HG02938 (cell line): ENCODE measurements at regions not wholly inside any gene's neighbourhood (a gene's known extent, or its start where the extent isn't known, plus 50 kb on each side); places are given as distances from the start of the nearest gene placed in this dataset.

ENCODE experiments used
- ATAC-seq: cut with Tn5 transposase; IDR thresholded peaks from one replicate; pipeline ENCODE4 v1.9.1; 2021; ENCODE audit warnings: mild to moderate bottlenecking, moderate library complexity; ENCODE audit not compliant: unreplicated experiment

- no peak for ATAC-seq
Measured at GRCh38 chr5:152337484-152337883, 67.6 kb downstream of the NMUR2 start.

- ATAC-seq, result no peak
Measured at GRCh38 chr5:152335461-152335860, 69.6 kb downstream of the NMUR2 start.

DNA sequence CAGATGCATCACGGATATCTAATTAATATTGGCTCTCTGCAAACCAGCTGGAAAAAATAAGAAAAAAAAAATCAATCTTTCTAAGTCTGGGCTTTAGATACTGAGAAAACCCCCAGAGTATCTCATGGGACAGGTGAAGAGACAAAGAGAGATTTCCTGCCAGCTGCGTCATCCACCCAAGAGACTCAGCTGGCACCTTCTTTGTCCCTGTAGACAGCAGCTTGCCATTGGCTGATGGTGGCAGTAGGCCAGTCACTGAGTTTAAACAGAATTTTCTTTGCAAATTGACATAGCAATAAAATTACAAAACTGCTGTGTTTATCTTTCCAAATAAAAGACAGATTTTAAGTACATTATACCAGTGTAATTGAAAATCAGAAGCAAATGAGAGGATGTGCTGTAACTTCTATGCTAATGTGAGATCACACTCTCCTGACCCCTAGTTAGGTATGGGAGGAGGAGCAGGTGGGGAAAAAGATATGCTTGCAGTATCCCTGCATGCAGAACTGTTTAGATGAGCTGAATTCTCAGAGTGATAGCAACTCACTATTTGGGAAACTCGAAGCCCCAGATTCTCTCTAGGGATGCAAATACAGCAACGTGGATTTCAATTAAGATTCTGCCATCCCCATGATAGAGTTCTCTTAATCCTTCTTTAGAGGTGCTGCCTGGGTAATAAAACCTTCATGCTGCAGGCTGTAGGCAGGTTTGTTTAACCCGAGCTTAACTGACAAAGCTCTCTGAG, 72.2 kb downstream of the NMUR2 start:
- ATAC-seq, result no peak

DNA sequence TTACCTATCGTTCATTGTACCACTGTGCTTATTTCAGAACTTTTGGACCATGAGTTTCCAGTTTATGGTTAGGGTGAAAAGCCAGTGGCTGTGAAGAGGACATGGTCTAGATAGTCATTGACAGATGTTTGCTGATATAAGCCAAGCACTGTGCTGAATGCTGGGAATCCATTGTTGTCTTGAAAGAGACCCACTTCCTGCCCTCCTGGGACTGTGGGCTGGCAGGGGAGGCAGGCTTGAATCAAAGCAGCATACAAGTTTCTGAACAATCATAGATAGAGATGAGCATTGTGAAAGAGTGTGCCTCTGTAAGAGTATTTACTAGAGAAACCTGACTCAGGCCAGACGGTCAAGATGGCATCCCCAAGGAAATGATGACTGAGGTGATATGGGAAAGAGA, 73.4 kb downstream of the NMUR2 start:
- ATAC-seq, result no peak

- no peak for ATAC-seq
Measured at GRCh38 chr5:152331006-152331405, 74.1 kb downstream of the NMUR2 start.

- no peak for ATAC-seq
Measured at GRCh38 chr5:152329761-152330283, 75.3 kb downstream of the NMUR2 start.

DNA sequence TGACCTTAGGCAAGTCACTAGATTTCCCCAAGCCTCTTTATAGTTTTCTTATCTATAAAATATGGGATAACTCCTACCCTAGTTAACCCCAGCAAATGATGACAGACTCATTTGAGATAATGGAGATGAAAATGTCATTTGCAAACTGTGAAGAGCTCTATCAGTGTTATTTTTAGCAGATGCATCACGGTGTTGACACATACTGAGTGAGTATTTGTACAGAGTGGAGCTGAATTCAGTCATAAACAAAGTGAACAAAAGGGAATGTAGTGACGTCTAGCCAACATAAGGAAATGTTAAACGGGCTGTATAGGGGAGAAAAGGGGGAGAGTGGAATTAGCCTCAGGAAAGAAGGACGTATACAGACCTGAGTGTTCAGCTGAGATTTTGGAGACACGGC, 75.9 kb downstream of the NMUR2 start:
- no peak for ATAC-seq

- ATAC-seq, result no peak
Measured at GRCh38 chr5:152315942-152316341, 89.1 kb downstream of the NMUR2 start.

DNA sequence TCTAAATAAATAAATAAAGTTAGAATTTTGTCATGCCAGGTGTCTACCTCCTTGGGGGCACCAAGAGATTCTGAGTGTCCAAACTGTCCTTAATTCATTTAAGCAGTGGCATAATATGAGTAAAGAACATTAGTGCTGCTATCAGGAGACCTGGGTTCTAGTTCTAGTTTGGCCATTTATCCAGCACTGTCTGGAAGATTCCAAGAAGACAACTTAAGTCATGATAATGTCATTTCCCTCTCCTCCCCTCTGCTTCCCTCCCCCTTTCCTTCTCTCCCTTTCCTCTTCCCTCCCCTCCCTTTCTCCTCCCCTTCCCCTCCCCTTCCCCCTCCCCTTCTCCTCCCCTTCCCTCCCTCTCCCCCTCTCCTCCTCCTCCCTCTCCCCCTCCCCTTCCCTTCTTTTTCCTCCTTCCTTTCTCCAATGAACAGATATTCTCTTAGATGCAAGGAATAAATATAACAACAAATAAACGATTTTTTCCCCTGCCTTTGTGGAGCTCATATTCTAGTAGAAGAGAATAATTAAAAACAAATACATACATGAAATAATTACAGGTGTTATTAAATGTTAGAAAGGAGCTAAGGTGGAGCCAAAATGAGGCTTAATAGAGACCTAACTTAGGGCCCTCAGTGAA, 90.8 kb downstream of the NMUR2 start:
- ATAC-seq, result no peak

DNA sequence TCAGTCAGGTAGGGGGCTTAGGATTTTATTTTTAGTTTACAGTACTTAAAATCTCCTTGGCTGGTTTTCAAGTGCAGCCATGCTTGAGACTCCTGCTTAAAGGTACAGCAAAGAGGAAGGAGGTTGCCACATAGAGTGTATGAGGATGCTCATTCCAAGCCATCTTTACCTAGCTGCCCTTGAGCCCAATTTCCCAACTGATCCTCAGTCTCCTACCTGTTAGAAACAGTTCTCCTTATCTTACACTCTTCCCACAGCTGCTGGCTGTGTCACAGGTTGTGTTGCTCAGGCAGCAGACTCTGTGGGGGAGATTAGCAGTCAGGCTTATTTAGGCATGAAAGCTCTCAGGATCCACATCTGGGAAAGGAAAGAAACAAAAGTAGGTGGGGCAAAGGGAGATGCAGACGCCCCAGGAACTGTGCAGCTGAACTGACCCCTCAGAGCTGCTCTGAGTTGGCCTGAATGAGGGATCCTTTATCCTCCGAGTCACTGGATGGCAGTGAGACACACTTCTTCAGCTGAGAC, 95.1 kb downstream of the NMUR2 start:
- no peak for ATAC-seq

GRCh38 chr5:152306386-152306785, 98.7 kb downstream of the NMUR2 start:
- no peak for ATAC-seq

GRCh38 chr5:152305525-152305924, 99.6 kb downstream of the NMUR2 start:
- no peak for ATAC-seq

GRCh38 chr5:152303841-152304240, 101.2 kb downstream of the NMUR2 start:
- ATAC-seq, result no peak

DNA sequence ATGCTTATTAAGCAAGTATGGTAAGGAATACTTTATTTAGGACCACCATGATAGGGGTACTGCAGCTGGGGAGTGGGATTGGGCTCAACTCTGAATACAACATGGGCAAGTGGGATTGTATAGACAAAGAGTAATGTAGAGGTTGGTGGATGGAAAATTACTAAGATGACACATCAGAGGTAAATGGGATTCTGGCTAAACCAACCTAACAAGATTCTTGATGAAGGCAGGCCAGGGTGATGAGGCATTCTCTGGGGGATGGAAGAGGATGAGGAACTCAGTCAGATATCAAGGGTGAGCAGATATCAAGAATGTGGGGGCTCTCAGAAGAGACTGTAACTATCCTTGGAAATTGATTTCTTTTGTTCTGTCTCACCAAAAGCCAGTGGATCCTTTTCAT, 107.2 kb downstream of the NMUR2 start:
- no peak for ATAC-seq

- ATAC-seq, result no peak
Measured at GRCh38 chr5:152293189-152293588, 111.9 kb downstream of the NMUR2 start.

- ATAC-seq, result no peak
Measured at GRCh38 chr5:152290181-152290580, 114.9 kb downstream of the NMUR2 start.

GRCh38 chr5:152288917-152289595, 116.0 kb downstream of the NMUR2 start:
- ATAC-seq, result no peak

- no peak for ATAC-seq
Measured at GRCh38 chr5:152288499-152288898, 116.6 kb downstream of the NMUR2 start.

DNA sequence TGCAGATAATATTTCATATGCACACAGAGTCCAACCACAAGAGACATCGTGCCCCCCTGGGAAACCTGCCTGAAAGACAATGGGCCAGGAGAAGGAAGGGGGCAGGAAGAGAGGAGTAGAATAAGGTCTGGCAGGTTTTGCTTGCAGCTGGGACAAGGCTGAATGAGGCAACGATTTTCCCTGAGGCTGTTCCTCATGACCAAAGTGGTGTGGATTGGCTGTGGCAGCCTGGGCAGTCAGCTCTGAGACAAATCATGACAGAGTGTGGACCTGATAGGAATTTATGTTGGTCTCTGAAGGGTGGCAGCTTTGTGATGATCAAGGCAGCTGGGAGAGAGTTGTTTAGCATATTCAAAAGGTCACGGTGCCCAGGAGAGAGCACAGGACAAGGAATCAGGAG, 119.3 kb downstream of the NMUR2 start:
- no peak for ATAC-seq

DNA sequence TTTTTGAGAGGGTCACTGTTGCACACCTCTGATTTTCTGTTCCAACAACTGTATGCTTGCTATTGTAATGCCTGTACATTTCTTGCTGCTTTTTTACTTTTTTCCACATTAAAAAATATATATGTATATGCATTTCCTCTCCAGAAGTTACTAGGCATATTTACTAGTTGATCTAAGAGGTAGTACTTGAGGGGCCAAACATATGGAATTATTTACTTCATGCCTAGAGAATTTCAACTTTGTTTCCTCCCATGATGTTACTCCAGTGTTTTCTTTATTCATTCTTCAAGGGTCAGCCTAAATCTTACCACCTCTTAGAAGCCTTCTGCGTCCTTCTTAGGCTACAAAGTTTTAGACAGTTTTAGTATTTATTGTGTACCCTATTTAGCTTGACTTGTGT, 122.7 kb downstream of the NMUR2 start:
- ATAC-seq, result no peak

DNA sequence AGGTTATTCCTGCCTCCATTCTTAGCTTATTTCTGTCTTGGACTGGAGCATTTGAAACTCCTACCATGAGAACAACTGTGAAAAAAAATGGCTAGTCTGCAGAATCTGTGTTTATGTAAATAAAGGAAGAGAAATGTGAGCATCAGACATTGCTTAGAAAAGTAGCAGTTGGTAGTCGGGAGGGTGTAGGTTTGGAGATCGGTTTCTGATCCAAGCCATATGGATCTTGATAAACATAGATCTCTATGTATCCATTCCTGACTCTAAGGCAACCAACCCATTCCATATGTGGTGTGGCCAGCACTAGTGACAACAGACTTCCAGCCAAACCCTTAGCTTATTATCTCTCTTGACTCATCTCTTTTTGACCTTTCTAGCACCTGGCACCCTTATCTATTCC, 127.1 kb downstream of the NMUR2 start:
- ATAC-seq, result no peak

- no peak for ATAC-seq
Measured at GRCh38 chr5:152274224-152274623, 130.9 kb downstream of the NMUR2 start.
